Effector CD8-positive, alpha-beta T cell (primary cell): ENCODE measurements at regions not wholly inside any gene's neighbourhood (a gene's known extent, or its start where the extent isn't known, plus 50 kb on each side); places are given as distances from the start of the nearest gene placed in this dataset.
"Not testable (repeated sequence)": the region's sequence is repeated elsewhere in the genome, so short reads cannot be mapped to it uniquely, and the experiment has no call there.

ENCODE experiments used
- DNase-seq: peaks from one replicate; lab custom pipeline; 2025; lab: John Stamatoyannopoulos, UW

GRCh38 chr10:124182088-124182541 lies 88.7 kb upstream of the CHST15 start:
- no peak for DNase-seq

GRCh38 chr10:124181656-124182055 lies 88.3 kb upstream of the CHST15 start:
- no peak for DNase-seq

- no peak for DNase-seq
Measured at GRCh38 chr10:124180947-124181549, 87.7 kb upstream of the CHST15 start.

GRCh38 chr10:124180044-124180745 lies 86.8 kb upstream of the CHST15 start:
- no peak for DNase-seq

GRCh38 chr10:124179308-124180043 lies 86.1 kb upstream of the CHST15 start:
- DNase-seq = no peak

- no peak for DNase-seq
Measured at GRCh38 chr10:124177180-124177518, 83.8 kb upstream of the CHST15 start.

GRCh38 chr10:124176349-124177179 lies 83.2 kb upstream of the CHST15 start:
- DNase-seq = no peak

GRCh38 chr10:124175701-124176348 lies 82.4 kb upstream of the CHST15 start:
- DNase-seq = no peak

GRCh38 chr10:124174673-124175645 lies 81.6 kb upstream of the CHST15 start:
- DNase-seq = no peak

GRCh38 chr10:124174071-124174566 lies 80.7 kb upstream of the CHST15 start:
- DNase-seq = no peak

- no peak for DNase-seq
Measured at GRCh38 chr10:124173298-124173900, 80.0 kb upstream of the CHST15 start.

- no peak for DNase-seq
Measured at GRCh38 chr10:124172181-124172916, 79.0 kb upstream of the CHST15 start.

- no peak for DNase-seq
Measured at GRCh38 chr10:124171561-124171960, 78.2 kb upstream of the CHST15 start.

- DNase-seq = no peak
Measured at GRCh38 chr10:124170631-124171030, 77.2 kb upstream of the CHST15 start.

- DNase-seq = no peak
Measured at GRCh38 chr10:124168991-124169802, 75.8 kb upstream of the CHST15 start.

- no peak for DNase-seq
Measured at GRCh38 chr10:124168581-124168980, 75.2 kb upstream of the CHST15 start.

- DNase-seq = not testable (repeated sequence)
Measured at GRCh38 chr10:124167925-124168324, 74.5 kb upstream of the CHST15 start.

- DNase-seq = no peak
Measured at GRCh38 chr10:124166431-124167125, 73.2 kb upstream of the CHST15 start.
